ENCODE measurements at regions not wholly inside any gene's neighbourhood (a gene's known extent, or its start where the extent isn't known, plus 50 kb on each side); places are given as distances from the start of the nearest gene placed in this dataset.

DNA sequence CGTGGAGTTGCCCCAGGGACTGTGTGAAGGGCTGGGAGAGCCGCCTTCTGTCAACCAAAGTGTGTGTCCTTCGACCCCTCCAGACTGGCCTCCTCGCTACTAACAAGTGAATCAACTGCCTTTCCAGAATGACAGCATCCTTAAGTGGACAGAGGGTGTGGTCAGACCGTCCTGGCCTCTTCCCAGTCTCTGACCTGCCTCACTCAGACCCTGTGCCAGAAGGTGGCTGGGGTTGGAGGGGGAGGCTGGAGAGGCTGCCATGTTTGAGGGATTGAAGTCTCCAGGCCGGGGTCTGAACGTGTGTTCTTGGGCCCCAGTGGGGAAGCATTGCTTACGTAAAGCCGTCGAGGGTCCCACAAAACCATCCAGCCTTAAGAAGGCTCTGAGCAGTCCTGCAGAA is 389.3 kb upstream of the IRX4 start:
- Histone ChIP-seq H3K9me3 (no peaks in the 10 kb centered on the region), H3K27me3 (peaks cover 0 to 8% (median 0%) of the 10 kb centered on the region in 4 donors), H3K36me3 (no peaks in the 10 kb centered on the region), H3K27ac (no peak overlapping the region), H3K4me1 (no peaks in the 10 kb centered on the region), H3K4me3 (no peak overlapping the region)
- ATAC-seq (no peak), DNase-seq (no peak), FAIRE-seq (no peak)
- intact Hi-C loops (cut with DNase I) = no loop called here
- WGBS, 2 donors = 62 to 72% methylated on average over 10 of the region's 10 CpGs
- TF ChIP-seq, protein P1, sequence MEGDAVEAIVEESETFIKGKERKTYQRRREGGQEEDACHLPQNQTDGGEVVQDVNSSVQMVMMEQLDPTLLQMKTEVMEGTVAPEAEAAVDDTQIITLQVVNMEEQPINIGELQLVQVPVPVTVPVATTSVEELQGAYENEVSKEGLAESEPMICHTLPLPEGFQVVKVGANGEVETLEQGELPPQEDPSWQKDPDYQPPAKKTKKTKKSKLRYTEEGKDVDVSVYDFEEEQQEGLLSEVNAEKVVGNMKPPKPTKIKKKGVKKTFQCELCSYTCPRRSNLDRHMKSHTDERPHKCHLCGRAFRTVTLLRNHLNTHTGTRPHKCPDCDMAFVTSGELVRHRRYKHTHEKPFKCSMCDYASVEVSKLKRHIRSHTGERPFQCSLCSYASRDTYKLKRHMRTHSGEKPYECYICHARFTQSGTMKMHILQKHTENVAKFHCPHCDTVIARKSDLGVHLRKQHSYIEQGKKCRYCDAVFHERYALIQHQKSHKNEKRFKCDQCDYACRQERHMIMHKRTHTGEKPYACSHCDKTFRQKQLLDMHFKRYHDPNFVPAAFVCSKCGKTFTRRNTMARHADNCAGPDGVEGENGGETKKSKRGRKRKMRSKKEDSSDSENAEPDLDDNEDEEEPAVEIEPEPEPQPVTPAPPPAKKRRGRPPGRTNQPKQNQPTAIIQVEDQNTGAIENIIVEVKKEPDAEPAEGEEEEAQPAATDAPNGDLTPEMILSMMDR (IDR thresholded peaks at IDR 0.05) = no peak

DNA sequence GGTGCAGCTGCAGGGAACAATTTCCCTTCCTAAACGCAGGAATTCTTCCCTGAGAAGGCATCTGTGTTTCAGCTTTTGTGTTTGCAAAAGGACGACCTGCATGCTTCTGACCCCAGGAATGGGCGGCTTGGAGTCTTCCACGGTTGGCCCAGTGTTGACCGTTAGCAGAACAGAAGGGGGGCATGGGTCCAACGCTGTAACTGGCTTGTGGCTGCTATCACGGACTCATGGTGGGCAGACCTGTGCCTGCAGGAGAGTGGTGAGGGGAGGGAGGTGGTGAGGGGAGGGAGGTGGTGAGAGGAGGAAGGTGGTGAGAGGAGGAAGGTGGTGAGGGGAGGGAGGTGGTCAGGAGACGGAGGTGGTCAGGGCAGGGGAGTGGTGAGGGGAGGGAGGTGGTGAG is 388.6 kb upstream of the IRX4 start:
- H3K36me3 ChIP-seq = no peaks in the 10 kb centered on the region
- H3K4me1 ChIP-seq = no peaks in the 10 kb centered on the region
- no peak overlapping the region for H3K4me3 ChIP-seq
- no peak for ATAC-seq
- H3K27ac ChIP-seq = no peak overlapping the region
- no peaks in the 10 kb centered on the region for H3K9me3 ChIP-seq
- peaks cover 0 to 8% (median 0%) of the 10 kb centered on the region in 4 donors for H3K27me3 ChIP-seq
- TF ChIP-seq, protein P1 (IDR thresholded peaks at IDR 0.05) = no peak
- intact Hi-C loops (cut with DNase I) = no loop called here
- no peak for DNase-seq
- WGBS, 2 donors = 26 to 30% methylated on average over 8 of the region's 8 CpGs
- FAIRE-seq = no peak

- Histone ChIP-seq H3K36me3 (no peaks in the 10 kb centered on the region), H3K4me1 (no peaks in the 10 kb centered on the region), H3K9me3 (no peaks in the 10 kb centered on the region), H3K27me3 (peaks cover 0 to 8% (median 0%) of the 10 kb centered on the region in 4 donors), H3K4me3 (no peak overlapping the region), H3K27ac (no peak overlapping the region)
- no peak for FAIRE-seq
- no peak for ATAC-seq
- intact Hi-C loops (cut with DNase I) = no loop called here
- WGBS, 2 donors = 43% methylated on average over 11 of the region's 11 CpGs
- no peak for DNase-seq
- TF ChIP-seq, protein P1 (IDR thresholded peaks at IDR 0.05) = no peak
Observed at GRCh38 chr5:2270467-2270866, 387.7 kb upstream of the IRX4 start.

DNA sequence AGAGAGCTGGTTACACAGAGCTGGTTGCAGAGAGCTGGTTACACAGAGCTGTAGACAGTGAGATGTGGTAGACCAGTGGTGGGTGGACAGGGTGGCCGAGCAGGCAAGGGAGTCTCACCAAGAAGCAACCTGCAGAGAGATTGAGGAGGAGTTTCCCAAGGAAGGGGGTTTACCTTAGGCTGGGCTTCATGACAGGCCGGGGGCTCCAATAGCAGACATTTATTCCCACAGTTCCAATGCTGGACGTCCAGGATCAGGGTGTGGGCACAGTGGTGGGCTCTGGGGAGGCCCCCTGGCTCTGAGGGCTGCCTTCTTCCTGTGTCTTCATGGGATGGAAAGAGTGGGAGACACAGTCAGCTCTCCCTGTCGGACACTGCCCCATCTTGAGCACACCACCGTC is 386.9 kb upstream of the IRX4 start:
- no peak overlapping the region for H3K27ac ChIP-seq
- no peaks in the 10 kb centered on the region for H3K36me3 ChIP-seq
- H3K27me3 ChIP-seq = peaks cover 0 to 8% (median 0%) of the 10 kb centered on the region in 4 donors
- FAIRE-seq = no peak
- intact Hi-C loops (cut with DNase I) = no loop called here
- no peak overlapping the region for H3K4me3 ChIP-seq
- no peaks in the 10 kb centered on the region for H3K4me1 ChIP-seq
- DNase-seq = no peak
- 60 to 81% methylated on average over 5 of the region's 5 CpGs for WGBS, 2 donors
- H3K9me3 ChIP-seq = no peaks in the 10 kb centered on the region
- ATAC-seq = no peak
- TF ChIP-seq, protein P1 (IDR thresholded peaks at IDR 0.05) = no peak

DNA sequence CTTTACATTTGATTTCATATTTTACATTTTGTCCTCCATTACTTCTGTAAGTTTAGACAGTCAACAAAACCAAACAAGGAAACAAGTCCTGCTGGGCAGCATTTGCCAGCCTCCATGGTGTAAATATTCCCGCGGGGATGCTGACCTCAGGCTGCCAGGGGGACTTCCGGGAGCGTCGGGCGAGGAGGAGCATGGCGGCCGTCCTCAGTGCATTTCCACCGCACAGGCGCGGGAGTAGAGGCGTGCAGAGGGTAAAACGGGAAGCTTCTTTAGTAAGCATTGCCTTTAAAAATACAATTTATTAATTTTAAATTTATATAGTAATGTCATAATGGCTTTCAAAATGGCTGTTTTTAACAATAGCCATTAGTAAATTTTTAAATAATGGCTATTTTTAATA is 385.3 kb upstream of the IRX4 start:
- Histone ChIP-seq H3K9me3 (no peaks in the 10 kb centered on the region), H3K36me3 (no peaks in the 10 kb centered on the region), H3K4me3 (no peak overlapping the region), H3K27me3 (peaks cover 0 to 8% (median 0%) of the 10 kb centered on the region in 4 donors), H3K4me1 (no peaks in the 10 kb centered on the region), H3K27ac (no peak overlapping the region)
- ATAC-seq = no peak
- no peak for FAIRE-seq
- no peak for DNase-seq
- intact Hi-C loops (cut with DNase I) = no loop called here
- TF ChIP-seq, protein P1 (IDR thresholded peaks at IDR 0.05) = no peak
- 85 to 88% methylated on average over 13 of the region's 13 CpGs for WGBS, 2 donors
